Right atrium auricular region (tissue), 2 donors: ENCODE measurements at regions not wholly inside any gene's neighbourhood (a gene's known extent, or its start where the extent isn't known, plus 50 kb on each side); places are given as distances from the start of the nearest gene placed in this dataset.

ENCODE experiments used
- DNase-seq: peaks from one replicate; pipeline ENCODE4 v3.0.0-alpha.2; 2019; ENCODE audit warnings: low spot score
- H3K27ac ChIP-seq, 2 donors: fragments of 200-600 bp; sonication (generic); 1 replicate in 1 of 2; 2 replicates in 1 of 2; pipeline ENCODE4 v1.5.1; 2016 to 2019
- H3K27me3 ChIP-seq, 2 donors: fragments of 200-600 bp; sonication (generic); one replicate each; pipeline versions ENCODE4 v1.5.1 to v1.6.0; 2017 to 2019
- H3K36me3 ChIP-seq: fragments of 200-600 bp; sonication (generic); one replicate; pipeline ENCODE4 v1.5.1; 2016
- H3K4me1 ChIP-seq, 2 donors: fragments of 200-600 bp; sonication (generic); one replicate each; pipeline versions ENCODE4 v1.5.1 to v1.6.0; 2017 to 2019
- H3K4me3 ChIP-seq, 2 donors: fragments of 200-600 bp; sonication (generic); 1 replicate in 1 of 2; 2 replicates in 1 of 2; pipeline ENCODE4 v1.5.1; 2017 to 2019; ENCODE audit warnings: mild to moderate bottlenecking in 1 of 2, moderate library complexity in 1 of 2
- H3K9me3 ChIP-seq, 2 donors: fragments of 200-600 bp; sonication (generic); one replicate each; pipeline ENCODE4 v1.5.1; 2019
- CTCF ChIP-seq, 2 donors: fragments of 200-600 bp; sonication (generic); IDR thresholded peaks; one replicate each; pipeline ENCODE4 v1.5.1; 2019; ENCODE audit warnings: antibody characterized with exemption in 2 of 2

GRCh38 chr3:18747383-18747782 lies 322.2 kb upstream of the SATB1 start:
- H3K27me3 ChIP-seq: no peaks in the 10 kb centered on the region
- no peak overlapping the region for H3K27ac ChIP-seq
- H3K4me3 ChIP-seq: no peak overlapping the region
- no peaks in the 10 kb centered on the region for H3K4me1 ChIP-seq
- no peak for TF ChIP-seq CTCF (IDR thresholded peaks at IDR 0.05)
- DNase-seq: no peak
- no peaks in the 10 kb centered on the region for H3K36me3 ChIP-seq
- H3K9me3 ChIP-seq: no peaks in the 10 kb centered on the region

GRCh38 chr3:18745472-18745871 lies 320.3 kb upstream of the SATB1 start:
- H3K4me3 ChIP-seq: no peak overlapping the region
- no peaks in the 10 kb centered on the region for H3K36me3 ChIP-seq
- no peaks in the 10 kb centered on the region for H3K27me3 ChIP-seq
- H3K27ac ChIP-seq: no peak overlapping the region
- DNase-seq: no peak
- no peak for TF ChIP-seq CTCF (IDR thresholded peaks at IDR 0.05)
- no peaks in the 10 kb centered on the region for H3K9me3 ChIP-seq
- H3K4me1 ChIP-seq: no peaks in the 10 kb centered on the region

GRCh38 chr3:18744472-18744871 lies 319.3 kb upstream of the SATB1 start:
- H3K27me3 ChIP-seq: no peaks in the 10 kb centered on the region
- H3K36me3 ChIP-seq: no peaks in the 10 kb centered on the region
- H3K4me1 ChIP-seq: no peaks in the 10 kb centered on the region
- no peak for TF ChIP-seq CTCF (IDR thresholded peaks at IDR 0.05)
- H3K27ac ChIP-seq: no peak overlapping the region
- H3K9me3 ChIP-seq: no peaks in the 10 kb centered on the region
- no peak overlapping the region for H3K4me3 ChIP-seq
- no peak for DNase-seq

GRCh38 chr3:18743761-18744160 lies 318.6 kb upstream of the SATB1 start:
- no peak overlapping the region for H3K27ac ChIP-seq
- no peaks in the 10 kb centered on the region for H3K27me3 ChIP-seq
- no peak for TF ChIP-seq CTCF (IDR thresholded peaks at IDR 0.05)
- H3K36me3 ChIP-seq: no peaks in the 10 kb centered on the region
- H3K4me3 ChIP-seq: no peak overlapping the region
- H3K9me3 ChIP-seq: no peaks in the 10 kb centered on the region
- no peaks in the 10 kb centered on the region for H3K4me1 ChIP-seq
- no peak for DNase-seq

GRCh38 chr3:18740631-18741583 lies 315.8 kb upstream of the SATB1 start:
- DNase-seq: no peak
- Histone ChIP-seq H3K36me3 (no peaks in the 10 kb centered on the region), H3K4me1 (no peaks in the 10 kb centered on the region), H3K27me3 (no peaks in the 10 kb centered on the region), H3K27ac (no peak overlapping the region), H3K9me3 (no peaks in the 10 kb centered on the region), H3K4me3 (no peak overlapping the region)
- no peak for TF ChIP-seq CTCF (IDR thresholded peaks at IDR 0.05)

GRCh38 chr3:18739099-18739433 lies 313.9 kb upstream of the SATB1 start:
- DNase-seq: no peak
- Histone ChIP-seq H3K4me1 (no peaks in the 10 kb centered on the region), H3K4me3 (no peak overlapping the region), H3K36me3 (no peaks in the 10 kb centered on the region), H3K27me3 (no peaks in the 10 kb centered on the region), H3K27ac (no peak overlapping the region), H3K9me3 (no peaks in the 10 kb centered on the region)
- no peak for TF ChIP-seq CTCF (IDR thresholded peaks at IDR 0.05)
